HL-60 (cell line): ENCODE measurements at regions not wholly inside any gene's neighbourhood (a gene's known extent, or its start where the extent isn't known, plus 50 kb on each side); places are given as distances from the start of the nearest gene placed in this dataset.

Experiments
- DNase-seq, 2 experiments: peaks; one replicate each; pipeline ENCODE4 v3.0.0-alpha.2; 2010 to 2020; ENCODE audit warnings: low read depth in 1 of 2, low spot score in 1 of 2
- H3K27ac ChIP-seq: fragments of 250-450 bp; sonication (Bioruptor Pico); replicated peaks from 2 replicates; pipeline ENCODE4 v1.5.1; 2020; ENCODE audit warnings: mild to moderate bottlenecking, moderate library complexity
- H3K27me3 ChIP-seq: fragments of 250-450 bp; sonication (Bioruptor Pico); 2 replicates; pipeline ENCODE4 v1.5.1; 2021; ENCODE audit warnings: mild to moderate bottlenecking, moderate library complexity; ENCODE audit not compliant: insufficient read depth, poor library complexity, severe bottlenecking
- H3K4me3 ChIP-seq: replicated peaks from 2 replicates; pipeline ENCODE4 v1.5.1; 2011; ENCODE audit warnings: mild to moderate bottlenecking, control low read depth, low read length; ENCODE audit not compliant: insufficient read depth
- CTCF ChIP-seq: IDR thresholded peaks from one replicate; pipeline ENCODE4 v1.5.1; 2011; ENCODE audit warnings: low read length, control low read depth, inconsistent platforms; ENCODE audit not compliant: insufficient read depth
- GABPA ChIP-seq: IDR thresholded peaks from 2 replicates; pipeline ENCODE4 v1.6.1; 2012; ENCODE audit warnings: low read depth
- POLR2AphosphoS5 ChIP-seq: IDR thresholded peaks from 2 replicates; pipeline ENCODE4 v1.6.1; 2012; ENCODE audit warnings: low read depth
- REST ChIP-seq: IDR thresholded peaks from 2 replicates; pipeline ENCODE4 v1.6.1; 2012; ENCODE audit warnings: low read depth; ENCODE audit not compliant: insufficient replicate concordance
- SPI1 ChIP-seq: IDR thresholded peaks from 2 replicates; pipeline ENCODE4 v1.6.1; 2012; ENCODE audit warnings: low read depth, mild to moderate bottlenecking, borderline replicate concordance

GRCh38 chr5:160492565-160492964 is 70.9 kb downstream of the PTTG1 start:
- Histone ChIP-seq H3K27me3 (no peaks in the 10 kb centered on the region), H3K4me3 (no peak overlapping the region), H3K27ac (no peak overlapping the region)
- TF ChIP-seq GABPA (no peak), POLR2AphosphoS5 (no peak), CTCF (no peak), REST (no peak), SPI1 (no peak)
- no peak for DNase-seq

- no peak for TF ChIP-seq GABPA
- no peak for TF ChIP-seq REST
- no peak for TF ChIP-seq CTCF
- no peak for TF ChIP-seq POLR2AphosphoS5
- TF ChIP-seq SPI1, result no peak
- Histone ChIP-seq H3K27me3 (no peaks in the 10 kb centered on the region), H3K27ac (no peak overlapping the region), H3K4me3 (no peak overlapping the region)
- DNase-seq, result no peak
These were observed 72.2 kb downstream of the PTTG1 start for GRCh38 chr5:160493806-160494338.

- no peak for DNase-seq
- Histone ChIP-seq H3K27ac (no peak overlapping the region), H3K27me3 (no peaks in the 10 kb centered on the region), H3K4me3 (no peak overlapping the region)
- TF ChIP-seq REST (no peak), SPI1 (no peak), POLR2AphosphoS5 (no peak), GABPA (no peak), CTCF (no peak)
These were observed 72.8 kb downstream of the PTTG1 start for GRCh38 chr5:160494451-160494850.
